ENCODE measurements at regions not wholly inside any gene's neighbourhood (a gene's known extent, or its start where the extent isn't known, plus 50 kb on each side); places are given as distances from the start of the nearest gene placed in this dataset.
"Not testable (repeated sequence)": the region's sequence is repeated elsewhere in the genome, so short reads cannot be mapped to it uniquely, and the experiment has no call there.

DNA sequence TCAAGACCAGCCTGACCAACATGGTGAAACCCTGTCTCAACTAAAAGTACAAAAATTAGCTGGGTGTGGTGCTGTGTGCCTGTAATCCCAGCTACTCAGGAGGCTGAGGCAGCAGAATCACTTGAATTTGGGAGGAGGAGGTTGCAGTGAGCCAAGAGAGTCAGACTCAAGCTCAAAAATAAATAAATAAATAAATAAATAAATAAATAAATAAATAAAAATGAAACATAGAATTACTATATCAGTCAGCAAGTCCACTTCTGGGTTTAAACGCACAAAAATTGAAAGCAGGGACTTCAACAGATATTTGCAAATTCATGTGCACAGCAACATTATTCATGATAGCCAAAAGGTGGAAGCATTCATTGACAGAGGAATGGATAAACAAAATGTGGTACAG is 875.2 kb upstream of the ALG10B start:
- not testable (repeated sequence) for H3K27me3 Mint-ChIP-seq (ENCODE audit: low read depth); H3K36me3 Mint-ChIP-seq (ENCODE audit: low read depth); H3K4me3 Mint-ChIP-seq; H3K27ac Mint-ChIP-seq; H3K4me1 Mint-ChIP-seq (ENCODE audit: low read depth)
- H3K9me3 Mint-ChIP-seq, result peaks cover 43% of the 10 kb centered on the region

DNA sequence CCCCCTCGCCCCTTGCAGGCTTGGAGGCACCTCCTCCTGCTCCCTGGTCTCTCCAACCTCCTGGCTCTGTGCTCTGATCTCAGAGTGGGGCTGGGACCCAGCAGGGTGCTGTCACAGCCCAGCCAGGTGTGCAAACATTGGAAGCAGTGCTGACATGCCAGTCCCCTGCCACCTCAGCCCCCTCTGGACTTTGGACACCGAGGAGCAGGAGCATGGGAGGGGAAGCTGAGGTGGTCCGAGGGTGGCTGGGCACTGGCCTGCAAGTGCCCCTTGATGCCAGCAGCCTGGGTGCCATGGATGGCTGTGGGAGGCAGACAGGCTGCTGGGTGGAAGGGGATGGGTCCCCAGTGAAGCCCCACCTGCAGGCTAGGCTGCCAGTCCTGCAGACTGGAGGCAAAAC is 860.9 kb upstream of the ALG10B start:
- not testable (repeated sequence) for H3K36me3 Mint-ChIP-seq (ENCODE audit: low read depth); H3K4me3 Mint-ChIP-seq; H3K27ac Mint-ChIP-seq; H3K4me1 Mint-ChIP-seq (ENCODE audit: low read depth); H3K27me3 Mint-ChIP-seq (ENCODE audit: low read depth)
- peaks cover 38% of the 10 kb centered on the region for H3K9me3 Mint-ChIP-seq

DNA sequence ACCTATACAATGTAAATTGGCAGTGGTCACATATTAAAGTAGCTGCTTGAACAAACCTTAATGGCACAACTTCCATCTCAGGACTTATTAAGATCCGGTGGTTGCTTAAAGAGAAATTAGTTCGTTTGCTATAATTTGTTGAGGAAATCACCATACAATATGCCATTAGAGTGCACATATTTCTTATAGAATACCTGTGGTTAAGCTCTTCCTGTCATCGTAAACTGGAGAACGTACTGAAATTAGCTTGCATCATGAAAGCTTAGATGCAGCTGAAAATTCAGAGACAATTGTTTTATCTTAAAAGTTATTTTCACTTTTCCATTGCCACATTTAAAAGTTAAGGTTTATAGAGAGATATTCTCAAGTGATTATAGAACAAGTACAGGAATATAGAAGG is 818.6 kb upstream of the ALG10B start:
- peaks cover 20% of the 10 kb centered on the region for H3K9me3 Mint-ChIP-seq
- H3K4me3 Mint-ChIP-seq; H3K36me3 Mint-ChIP-seq (ENCODE audit: low read depth); H3K4me1 Mint-ChIP-seq (ENCODE audit: low read depth); H3K27ac Mint-ChIP-seq; H3K27me3 Mint-ChIP-seq (ENCODE audit: low read depth): not testable (repeated sequence)

DNA sequence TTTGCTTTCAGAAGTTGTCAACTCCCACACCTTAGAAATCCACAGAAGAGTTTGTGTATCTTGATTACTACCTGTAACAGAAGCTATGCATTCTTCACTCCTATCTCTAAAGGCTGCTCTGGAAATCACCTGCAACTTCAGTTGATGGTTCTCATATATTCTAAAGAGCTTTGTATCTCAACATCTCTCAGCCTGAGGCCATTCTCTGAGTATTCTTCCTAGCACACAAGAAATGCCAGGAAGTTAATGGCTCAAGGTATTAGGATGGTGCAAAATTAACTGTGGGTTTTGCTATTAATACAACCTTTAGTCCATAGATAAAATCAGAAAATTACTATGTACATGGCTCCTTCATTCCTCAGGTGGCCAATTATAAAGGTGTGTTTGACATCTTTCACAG is 806.3 kb upstream of the ALG10B start:
- not testable (repeated sequence) for H3K27me3 Mint-ChIP-seq (ENCODE audit: low read depth); H3K4me3 Mint-ChIP-seq; H3K27ac Mint-ChIP-seq; H3K36me3 Mint-ChIP-seq (ENCODE audit: low read depth); H3K4me1 Mint-ChIP-seq (ENCODE audit: low read depth)
- H3K9me3 Mint-ChIP-seq, result peaks cover 26% of the 10 kb centered on the region

DNA sequence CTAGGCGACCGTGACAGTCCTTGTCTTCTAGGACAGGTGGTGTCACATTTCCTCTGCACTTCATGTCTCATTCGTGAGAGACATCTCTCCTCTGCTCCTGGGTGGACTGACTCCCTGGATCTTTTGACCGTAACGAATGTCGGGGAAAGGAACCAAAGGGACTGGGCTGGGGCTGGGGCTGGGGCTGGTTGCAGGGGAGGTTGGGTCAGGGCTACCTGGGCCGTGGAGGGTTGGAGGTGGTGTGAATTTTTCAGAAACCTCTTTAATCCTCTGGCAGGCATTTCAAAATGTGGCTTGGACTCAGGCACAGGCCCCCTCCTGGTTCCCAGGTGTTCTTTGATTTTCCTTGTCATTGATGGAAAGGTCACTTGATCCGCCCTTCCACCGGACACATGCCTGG is 776.0 kb upstream of the ALG10B start:
- H3K4me3 Mint-ChIP-seq; H3K27ac Mint-ChIP-seq; H3K36me3 Mint-ChIP-seq (ENCODE audit: low read depth); H3K27me3 Mint-ChIP-seq (ENCODE audit: low read depth); H3K4me1 Mint-ChIP-seq (ENCODE audit: low read depth): not testable (repeated sequence)
- peaks cover 36% of the 10 kb centered on the region for H3K9me3 Mint-ChIP-seq

DNA sequence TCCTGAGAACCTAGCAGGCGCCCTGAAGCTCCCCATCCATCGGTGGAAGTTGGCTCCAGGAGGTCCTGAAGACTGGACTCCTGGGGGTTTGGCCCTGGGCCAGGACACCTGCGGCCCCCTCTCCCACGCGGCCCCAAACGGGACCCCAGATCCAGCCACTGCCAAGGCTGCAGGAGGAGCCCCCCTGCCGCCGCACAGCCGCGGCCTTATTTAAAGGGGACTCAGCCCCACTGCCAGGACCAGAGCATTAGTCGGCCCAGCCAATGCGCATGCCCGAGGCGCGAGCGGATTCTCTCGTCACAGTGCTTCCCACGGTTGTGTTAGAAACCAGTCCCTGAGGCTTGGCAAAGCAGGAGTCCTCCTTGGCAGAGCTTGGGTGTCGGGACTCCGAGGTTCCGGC is 775.2 kb upstream of the ALG10B start:
- Mint-ChIP-seq H3K4me3 (no peak overlapping the region), H3K4me1 (ENCODE audit: low read depth) (no peaks in the 10 kb centered on the region), H3K9me3 (peaks cover 41% of the 10 kb centered on the region), H3K36me3 (ENCODE audit: low read depth) (no peaks in the 10 kb centered on the region), H3K27ac (no peak overlapping the region), H3K27me3 (ENCODE audit: low read depth) (no peaks in the 10 kb centered on the region)

DNA sequence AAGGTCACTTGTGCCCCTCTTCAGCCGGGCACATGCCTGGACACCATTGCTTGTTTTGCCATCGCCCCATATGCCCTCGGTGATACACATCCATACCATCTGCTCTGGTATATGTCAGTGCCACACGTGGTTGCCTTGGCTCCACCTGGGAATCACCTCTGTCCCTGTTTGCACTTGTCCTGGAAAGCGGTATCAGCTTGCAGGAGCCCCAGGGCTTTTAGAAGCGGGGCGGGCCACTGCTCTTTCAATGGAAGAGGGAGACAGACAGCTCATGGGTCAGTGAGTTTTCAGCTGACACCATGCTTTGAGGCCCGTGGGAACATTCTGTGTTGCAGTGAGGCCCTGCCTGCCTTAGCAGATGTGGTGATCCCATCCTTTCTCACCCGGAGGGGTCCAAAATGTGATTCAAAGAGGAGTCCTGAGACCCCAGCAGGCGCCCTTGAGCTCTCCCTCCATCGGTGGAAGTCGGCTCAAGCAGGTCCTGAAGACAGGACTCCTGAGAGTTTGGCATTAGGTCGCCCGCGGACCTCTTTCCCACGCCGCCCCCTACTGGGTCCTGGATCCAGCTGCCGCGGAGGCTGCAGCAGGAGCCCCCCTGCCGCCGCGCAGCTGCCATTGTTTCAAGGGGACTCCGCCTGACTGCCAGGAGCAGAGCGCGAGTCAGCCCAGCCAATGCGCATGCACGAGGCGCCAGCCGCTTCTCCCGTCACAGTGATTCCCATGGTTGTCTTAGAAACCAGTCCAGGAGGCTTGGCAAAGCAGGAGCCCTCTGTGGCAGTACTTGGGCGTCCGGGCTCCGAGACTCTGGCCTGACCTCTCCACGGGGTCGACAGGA is 773.2 kb upstream of the ALG10B start:
- no peaks in the 10 kb centered on the region for H3K36me3 Mint-ChIP-seq (ENCODE audit: low read depth)
- H3K27ac Mint-ChIP-seq, result no peak overlapping the region
- H3K4me3 Mint-ChIP-seq, result no peak overlapping the region
- H3K4me1 Mint-ChIP-seq (ENCODE audit: low read depth), result no peaks in the 10 kb centered on the region
- no peaks in the 10 kb centered on the region for H3K27me3 Mint-ChIP-seq (ENCODE audit: low read depth)
- peaks cover 57% of the 10 kb centered on the region for H3K9me3 Mint-ChIP-seq

DNA sequence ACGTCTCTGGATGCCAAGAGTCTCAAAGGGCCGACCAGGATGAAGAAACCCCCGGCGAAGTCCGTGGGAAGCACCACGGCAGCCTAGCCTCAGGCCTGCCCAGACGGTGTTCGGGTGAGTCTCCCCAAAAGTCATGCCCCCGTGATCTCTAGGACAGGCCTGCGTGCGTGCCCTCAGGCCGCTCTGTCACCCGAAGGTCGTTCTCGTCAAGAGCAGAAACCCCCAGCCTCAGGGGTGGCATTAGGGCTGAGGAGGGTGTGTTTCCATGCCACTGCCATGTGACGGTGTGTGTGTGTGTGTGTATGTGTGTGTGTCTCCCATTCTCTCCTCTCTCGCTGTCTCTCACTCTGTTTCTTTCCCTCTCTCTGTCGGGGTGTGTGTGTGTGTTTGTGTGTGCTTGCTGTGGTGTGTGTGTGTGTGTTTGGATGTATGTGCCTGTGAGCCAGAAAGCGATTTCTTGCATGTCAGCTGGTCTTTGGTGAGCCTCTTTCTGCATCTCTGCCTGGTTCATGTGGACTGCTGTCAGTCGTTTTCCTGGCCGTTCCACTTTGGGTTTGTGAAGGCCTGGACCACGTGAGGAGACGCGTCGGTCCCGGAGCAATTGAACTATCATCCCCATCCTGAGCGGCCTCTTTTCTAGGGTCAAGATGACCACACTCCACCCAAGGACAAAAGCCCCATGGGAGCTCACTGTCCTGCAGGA is 772.5 kb upstream of the ALG10B start:
- Mint-ChIP-seq H3K4me1 (ENCODE audit: low read depth) (no peaks in the 10 kb centered on the region), H3K27ac (no peak overlapping the region), H3K9me3 (peaks cover 65% of the 10 kb centered on the region), H3K36me3 (ENCODE audit: low read depth) (peaks cover 2% of the 10 kb centered on the region), H3K4me3 (no peak overlapping the region), H3K27me3 (ENCODE audit: low read depth) (no peaks in the 10 kb centered on the region)

DNA sequence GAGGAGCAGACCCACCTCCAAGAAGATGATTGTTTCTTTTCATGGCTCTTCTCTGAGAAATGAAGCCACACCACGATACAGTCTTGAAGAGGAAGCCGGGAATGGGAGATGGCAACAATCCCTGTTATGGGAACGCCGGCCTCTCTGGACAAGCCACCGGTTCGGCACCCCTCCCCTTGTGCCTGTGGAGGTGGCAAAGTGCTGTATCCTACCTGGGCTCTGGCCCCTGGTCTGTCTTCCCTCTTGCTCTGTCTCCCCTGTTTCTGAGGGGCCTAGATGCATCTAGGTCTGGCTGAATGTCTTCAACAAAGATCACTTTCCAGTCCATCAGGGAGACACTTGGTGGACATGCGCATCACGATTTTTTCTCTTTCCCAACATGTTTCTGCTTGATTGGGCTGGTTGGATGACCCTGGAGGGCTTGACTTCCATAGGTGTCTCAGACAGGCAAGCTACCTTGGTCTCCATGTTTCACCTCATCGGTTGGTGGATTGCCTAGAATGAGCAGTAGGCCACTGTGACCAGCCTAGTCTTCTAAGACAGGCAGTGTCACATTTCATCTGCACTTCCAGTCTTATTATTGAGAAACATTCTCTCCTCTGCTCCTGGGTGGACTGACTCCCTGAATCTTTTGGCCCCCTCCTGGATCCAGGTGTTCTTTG is 771.8 kb upstream of the ALG10B start:
- not testable (repeated sequence) for H3K4me1 Mint-ChIP-seq (ENCODE audit: low read depth); H3K27me3 Mint-ChIP-seq (ENCODE audit: low read depth); H3K36me3 Mint-ChIP-seq (ENCODE audit: low read depth); H3K27ac Mint-ChIP-seq; H3K4me3 Mint-ChIP-seq
- H3K9me3 Mint-ChIP-seq, result peaks cover 65% of the 10 kb centered on the region

DNA sequence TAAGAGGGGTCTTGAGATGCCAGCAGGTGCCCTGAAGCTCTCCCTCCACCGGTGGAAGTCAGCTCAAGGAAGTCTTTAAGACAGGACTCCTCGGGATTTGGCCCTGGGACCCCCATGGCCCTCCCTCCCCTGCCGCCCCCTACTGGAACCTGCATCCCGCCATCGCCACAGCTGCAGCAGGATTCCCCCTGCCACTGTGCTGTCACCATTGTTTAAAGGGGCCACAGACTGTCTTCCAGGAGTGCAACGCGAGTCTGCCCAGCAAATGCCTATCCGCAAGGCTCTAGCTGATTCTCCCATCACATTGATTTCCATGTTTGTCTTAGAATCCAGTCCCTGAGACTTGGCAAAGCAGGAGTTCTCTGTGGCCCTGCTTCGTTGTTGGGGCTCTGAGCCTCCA is 770.8 kb upstream of the ALG10B start:
- Mint-ChIP-seq H3K4me3 (no peak overlapping the region), H3K9me3 (peaks cover 65% of the 10 kb centered on the region), H3K27ac (no peak overlapping the region), H3K27me3 (ENCODE audit: low read depth) (no peaks in the 10 kb centered on the region), H3K36me3 (ENCODE audit: low read depth) (peaks cover 2% of the 10 kb centered on the region), H3K4me1 (ENCODE audit: low read depth) (no peaks in the 10 kb centered on the region)

DNA sequence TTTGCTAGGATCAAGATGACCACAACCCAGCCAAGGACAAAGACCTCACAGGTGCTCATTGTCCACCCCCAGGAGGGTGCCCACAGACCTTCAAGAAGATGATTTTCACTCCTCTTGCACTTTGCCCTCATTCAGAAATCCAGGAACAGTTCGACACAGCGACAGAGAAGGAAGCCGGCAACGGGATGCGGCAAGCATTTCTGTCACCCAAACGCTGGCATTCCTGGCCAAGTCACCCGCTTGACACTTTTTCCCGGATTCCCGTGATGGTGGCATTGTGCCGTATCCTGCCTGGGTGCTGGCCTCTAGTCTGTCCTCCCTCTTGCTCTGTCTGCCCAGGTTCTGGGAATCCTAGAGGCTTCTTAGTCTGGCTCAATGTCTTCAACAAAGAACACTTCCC is 770.4 kb upstream of the ALG10B start:
- Mint-ChIP-seq H3K9me3 (peaks cover 66% of the 10 kb centered on the region), H3K27me3 (ENCODE audit: low read depth) (no peaks in the 10 kb centered on the region), H3K36me3 (ENCODE audit: low read depth) (peaks cover 2% of the 10 kb centered on the region), H3K4me3 (no peak overlapping the region), H3K27ac (no peak overlapping the region), H3K4me1 (ENCODE audit: low read depth) (no peaks in the 10 kb centered on the region)

DNA sequence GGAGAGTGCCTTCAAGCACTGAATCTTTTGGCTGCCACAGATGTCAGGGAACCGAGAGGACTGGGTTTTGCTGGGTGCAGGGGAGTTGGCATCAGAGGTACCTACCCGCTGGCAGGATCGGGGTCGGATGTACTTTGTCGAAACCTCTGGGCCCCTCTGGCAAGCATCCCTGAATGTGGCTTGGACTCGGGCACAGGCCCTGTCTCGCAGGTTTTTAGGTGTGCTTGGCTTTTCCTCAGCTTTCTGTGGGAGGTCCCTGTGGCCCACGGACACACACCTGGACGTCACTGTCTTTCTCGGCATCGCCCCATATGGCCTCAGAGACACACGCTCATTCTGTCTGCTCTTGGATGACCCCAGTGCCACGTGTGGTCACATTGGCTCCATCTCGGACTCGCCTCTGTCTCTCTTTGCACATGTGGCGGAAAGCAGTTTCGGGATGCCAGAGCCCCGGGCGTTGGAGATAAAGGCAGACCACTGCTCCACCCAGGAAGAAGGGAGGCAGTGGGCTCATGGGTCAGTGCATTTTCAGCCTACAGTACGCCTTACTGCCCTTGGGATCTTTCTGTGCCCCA is 769.6 kb upstream of the ALG10B start:
- peaks cover 4% of the 10 kb centered on the region for H3K36me3 Mint-ChIP-seq (ENCODE audit: low read depth)
- no peaks in the 10 kb centered on the region for H3K4me1 Mint-ChIP-seq (ENCODE audit: low read depth)
- H3K27ac Mint-ChIP-seq, result no peak overlapping the region
- H3K27me3 Mint-ChIP-seq (ENCODE audit: low read depth), result no peaks in the 10 kb centered on the region
- H3K4me3 Mint-ChIP-seq, result no peak overlapping the region
- peaks cover 66% of the 10 kb centered on the region for H3K9me3 Mint-ChIP-seq

DNA sequence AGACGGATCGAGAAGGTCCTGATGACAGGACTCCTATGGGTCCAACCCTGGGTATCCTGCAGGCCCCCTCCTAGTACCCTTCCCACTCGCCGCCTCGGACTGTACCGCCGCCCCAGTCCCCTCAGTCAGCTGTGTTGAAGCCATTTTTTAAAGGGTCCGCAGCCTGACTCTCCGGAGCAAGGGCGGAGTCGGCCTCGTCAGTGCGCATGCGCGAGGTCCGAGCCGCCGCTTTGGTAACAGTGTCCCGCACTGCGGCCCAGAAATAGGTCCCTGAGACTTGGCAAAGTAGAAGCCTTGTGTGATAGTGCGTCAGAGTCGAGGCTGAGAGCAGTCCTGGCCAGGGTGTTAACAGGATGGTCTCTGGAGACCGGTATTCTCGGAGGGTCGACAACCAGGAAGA is 769.0 kb upstream of the ALG10B start:
- Mint-ChIP-seq H3K9me3 (peaks cover 62% of the 10 kb centered on the region), H3K36me3 (ENCODE audit: low read depth) (peaks cover 4% of the 10 kb centered on the region), H3K4me3 (no peak overlapping the region), H3K4me1 (ENCODE audit: low read depth) (no peaks in the 10 kb centered on the region), H3K27ac (no peak overlapping the region), H3K27me3 (ENCODE audit: low read depth) (no peaks in the 10 kb centered on the region)

DNA sequence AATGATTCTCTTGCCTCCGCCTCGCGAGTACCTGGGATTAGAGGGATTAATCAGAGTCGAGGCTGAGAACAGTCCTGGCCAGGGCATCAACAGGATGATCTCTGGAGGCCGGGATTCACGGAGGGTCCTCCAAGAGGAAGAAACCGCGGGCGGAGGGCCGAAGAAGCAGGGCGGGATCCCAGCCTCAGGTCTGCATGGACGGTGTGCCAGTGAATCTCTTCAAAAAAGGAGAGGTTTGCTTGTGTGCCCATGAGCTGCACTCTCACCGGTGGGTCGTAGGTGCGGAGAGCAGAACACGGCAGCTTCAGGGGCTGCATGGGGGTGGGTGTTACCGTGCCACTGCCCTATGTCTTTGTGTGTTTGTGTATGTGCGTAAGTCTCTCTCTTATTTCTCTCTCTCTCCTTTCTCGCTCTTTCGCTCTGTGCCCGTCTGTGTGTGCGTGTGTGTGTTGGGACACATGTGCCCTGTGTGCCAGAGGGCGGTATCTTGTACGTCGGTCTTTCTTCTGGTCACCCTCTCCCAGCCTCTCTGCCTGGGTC is 768.2 kb upstream of the ALG10B start:
- Mint-ChIP-seq H3K27me3 (ENCODE audit: low read depth) (no peaks in the 10 kb centered on the region), H3K4me1 (ENCODE audit: low read depth) (no peaks in the 10 kb centered on the region), H3K36me3 (ENCODE audit: low read depth) (peaks cover 4% of the 10 kb centered on the region), H3K27ac (no peak overlapping the region), H3K4me3 (no peak overlapping the region), H3K9me3 (peaks cover 63% of the 10 kb centered on the region)

DNA sequence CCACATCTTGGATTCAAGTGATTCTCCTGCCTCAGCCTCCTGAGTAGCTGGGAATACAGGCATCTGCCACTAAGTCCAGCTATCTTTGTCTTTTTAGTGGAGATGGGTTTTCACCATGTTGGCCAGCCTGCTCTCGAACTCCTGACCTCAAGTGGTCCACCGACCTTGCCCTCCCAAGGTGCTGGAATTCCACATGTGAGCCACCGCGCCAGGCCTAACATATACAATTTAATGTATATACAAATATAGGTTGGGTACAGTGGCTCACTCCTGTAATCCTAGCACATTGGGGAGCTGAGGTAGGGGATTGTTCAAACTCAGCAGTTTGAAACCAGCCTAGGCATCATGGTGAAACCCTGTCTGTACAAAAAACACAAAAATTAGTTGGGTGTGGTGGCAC is 759.6 kb upstream of the ALG10B start:
- not testable (repeated sequence) for H3K27ac Mint-ChIP-seq; H3K27me3 Mint-ChIP-seq (ENCODE audit: low read depth); H3K4me1 Mint-ChIP-seq (ENCODE audit: low read depth); H3K36me3 Mint-ChIP-seq (ENCODE audit: low read depth); H3K4me3 Mint-ChIP-seq
- peaks cover 32% of the 10 kb centered on the region for H3K9me3 Mint-ChIP-seq

All from T-helper 1 cell treated with Interleukin-12 subunit alpha and Interleukin-12 subunit beta and Interleukin-4 antibody, amounts not matched to agents 30 μg/mL and 1 μg/mL, for 36 hours (primary cell).